Ovary (tissue), 3 donors: ENCODE measurements at regions not wholly inside any gene's neighbourhood (a gene's known extent, or its start where the extent isn't known, plus 50 kb on each side); places are given as distances from the start of the nearest gene placed in this dataset.

Experiments
- EP300 ChIP-seq: sonication (generic); formaldehyde crosslinking; IDR thresholded peaks from one replicate; pipeline ENCODE4 v1.6.1; 2017; ENCODE audit warnings: antibody characterized with exemption
- TF ChIP-seq, protein P1 (sequence below), 3 donors: fragments of 450-650 bp in 2 of 3; fragments of 200-600 bp in 1 of 3; IDR thresholded peaks; one replicate each; pipeline versions ENCODE4 v1.5.1 to v1.8.0; 2016 to 2022; ENCODE audit warnings: antibody characterized with exemption in 3 of 3, mild to moderate bottlenecking in 1 of 3
- donor health status: DM: no; HTN: no; CAD: no.

DNA sequence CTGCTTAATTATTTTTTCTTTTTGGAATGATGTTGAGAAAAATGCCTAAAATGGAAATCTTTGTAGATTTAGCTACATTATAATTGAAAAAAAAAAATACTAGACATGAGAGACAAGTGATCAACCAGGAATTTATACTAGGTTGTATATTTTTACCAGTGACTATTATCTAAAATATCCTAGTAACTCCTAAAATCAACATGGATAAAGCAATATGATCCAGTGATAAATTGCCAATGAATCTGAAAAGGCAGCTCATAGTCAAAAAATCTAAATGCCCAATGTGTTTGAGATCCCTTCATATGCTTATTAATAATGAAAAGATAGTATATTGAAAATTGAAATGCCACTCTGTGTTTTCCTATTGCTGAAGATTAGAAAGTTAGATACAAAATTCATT lies 778.2 kb downstream of the MTRR start:
- TF ChIP-seq, protein P1, sequence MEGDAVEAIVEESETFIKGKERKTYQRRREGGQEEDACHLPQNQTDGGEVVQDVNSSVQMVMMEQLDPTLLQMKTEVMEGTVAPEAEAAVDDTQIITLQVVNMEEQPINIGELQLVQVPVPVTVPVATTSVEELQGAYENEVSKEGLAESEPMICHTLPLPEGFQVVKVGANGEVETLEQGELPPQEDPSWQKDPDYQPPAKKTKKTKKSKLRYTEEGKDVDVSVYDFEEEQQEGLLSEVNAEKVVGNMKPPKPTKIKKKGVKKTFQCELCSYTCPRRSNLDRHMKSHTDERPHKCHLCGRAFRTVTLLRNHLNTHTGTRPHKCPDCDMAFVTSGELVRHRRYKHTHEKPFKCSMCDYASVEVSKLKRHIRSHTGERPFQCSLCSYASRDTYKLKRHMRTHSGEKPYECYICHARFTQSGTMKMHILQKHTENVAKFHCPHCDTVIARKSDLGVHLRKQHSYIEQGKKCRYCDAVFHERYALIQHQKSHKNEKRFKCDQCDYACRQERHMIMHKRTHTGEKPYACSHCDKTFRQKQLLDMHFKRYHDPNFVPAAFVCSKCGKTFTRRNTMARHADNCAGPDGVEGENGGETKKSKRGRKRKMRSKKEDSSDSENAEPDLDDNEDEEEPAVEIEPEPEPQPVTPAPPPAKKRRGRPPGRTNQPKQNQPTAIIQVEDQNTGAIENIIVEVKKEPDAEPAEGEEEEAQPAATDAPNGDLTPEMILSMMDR (IDR thresholded peaks at IDR 0.05), result no peak
- TF ChIP-seq EP300, result no peak
